Endothelial cell of umbilical vein (primary cell): ENCODE measurements at regions not wholly inside any gene's neighbourhood (a gene's known extent, or its start where the extent isn't known, plus 50 kb on each side); places are given as distances from the start of the nearest gene placed in this dataset.

Source experiments
- EZH2 ChIP-seq: IDR thresholded peaks from 2 replicates; pipeline ENCODE4 v1.6.1; 2012; ENCODE audit warnings: borderline replicate concordance, low read depth, mild to moderate bottlenecking, moderate library complexity, low read length, inconsistent platforms; ENCODE audit not compliant: severe bottlenecking
- FOS ChIP-seq: IDR thresholded peaks from 2 replicates; pipeline ENCODE4 v1.6.1; 2011; ENCODE audit warnings: mild to moderate bottlenecking, low read length, moderate library complexity, borderline replicate concordance; ENCODE audit not compliant: insufficient read depth
- GATA2 ChIP-seq: IDR thresholded peaks from 2 replicates; pipeline ENCODE4 v1.7.0; 2011; ENCODE audit warnings: low read depth, mild to moderate bottlenecking, moderate library complexity, mixed read lengths, low read length; ENCODE audit not compliant: insufficient read length, insufficient read depth
- JUN ChIP-seq: IDR thresholded peaks from 2 replicates; pipeline ENCODE4 v1.6.1; 2011; ENCODE audit warnings: borderline replicate concordance, low read depth; ENCODE audit not compliant: insufficient read length, insufficient read depth
- MYC ChIP-seq: IDR thresholded peaks from one replicate; pipeline ENCODE4 v1.6.1; 2011; ENCODE audit warnings: mild to moderate bottlenecking, low read depth, low read length
- POLR2A ChIP-seq: IDR thresholded peaks from 2 replicates; pipeline ENCODE4 v1.6.1; 2012; ENCODE audit warnings: low read depth, mild to moderate bottlenecking, control low read depth, low read length
- POLR2AphosphoS5 ChIP-seq: IDR thresholded peaks from 2 replicates; pipeline ENCODE4 v1.6.1; 2012; ENCODE audit warnings: low read depth, mild to moderate bottlenecking, control low read depth, low read length, moderate library complexity; ENCODE audit not compliant: insufficient read depth
- TF ChIP-seq, protein P1 (sequence below), 2 donors: IDR thresholded peaks; 1 replicate in 1 of 2; 2 replicates in 1 of 2; pipeline ENCODE4 v1.5.1; 2011; ENCODE audit warnings: low read length in 2 of 2, mild to moderate bottlenecking in 2 of 2, moderate library complexity in 2 of 2, control low read depth in 1 of 2, inconsistent platforms in 1 of 2, low read depth in 1 of 2; ENCODE audit not compliant: insufficient read depth in 1 of 2; ENCODE audit errors: extremely low read depth in 1 of 2
- TF ChIP-seq, protein P2 (sequence below): IDR thresholded peaks from 2 replicates; pipeline ENCODE4 v1.6.1; 2011; ENCODE audit not compliant: insufficient read depth, insufficient read length

DNA sequence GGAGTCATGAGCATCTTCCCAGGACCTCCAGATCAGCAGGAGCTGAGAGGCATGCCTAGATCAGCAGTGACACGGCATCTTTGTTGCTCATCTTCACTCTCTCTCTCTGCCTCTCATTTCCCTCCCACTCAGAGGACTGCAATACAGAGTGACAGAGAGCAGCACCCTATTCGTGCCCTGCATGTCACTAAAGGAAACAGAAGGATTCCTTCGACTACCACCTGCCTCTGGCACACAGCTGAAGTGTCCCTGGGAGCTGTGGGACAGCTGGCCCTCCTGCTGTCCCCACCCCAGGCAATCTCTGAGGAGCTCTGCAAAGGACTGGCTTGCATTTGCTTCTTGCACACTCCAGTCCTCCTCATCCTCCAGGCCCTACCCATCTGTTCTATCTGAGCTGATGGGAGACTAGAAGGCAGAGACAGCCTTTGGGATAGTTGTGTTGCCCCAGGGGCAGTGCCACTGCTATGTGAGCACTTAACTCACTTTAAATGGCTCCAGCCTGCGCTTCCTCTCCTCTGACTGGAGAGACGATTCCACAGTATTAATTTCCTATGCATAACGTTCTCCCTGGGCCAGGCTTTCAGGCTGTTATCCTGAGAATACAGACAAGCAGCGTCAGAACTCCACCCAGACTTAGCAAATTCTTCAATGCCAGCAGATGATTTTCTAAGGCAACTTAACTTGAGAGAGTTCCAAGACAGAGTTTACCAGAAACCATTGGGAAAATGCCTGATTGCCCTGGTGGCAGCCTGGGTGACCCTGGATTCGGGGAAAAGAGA lies 167.6 kb upstream of the MAP1B start:
- TF ChIP-seq, protein P1, sequence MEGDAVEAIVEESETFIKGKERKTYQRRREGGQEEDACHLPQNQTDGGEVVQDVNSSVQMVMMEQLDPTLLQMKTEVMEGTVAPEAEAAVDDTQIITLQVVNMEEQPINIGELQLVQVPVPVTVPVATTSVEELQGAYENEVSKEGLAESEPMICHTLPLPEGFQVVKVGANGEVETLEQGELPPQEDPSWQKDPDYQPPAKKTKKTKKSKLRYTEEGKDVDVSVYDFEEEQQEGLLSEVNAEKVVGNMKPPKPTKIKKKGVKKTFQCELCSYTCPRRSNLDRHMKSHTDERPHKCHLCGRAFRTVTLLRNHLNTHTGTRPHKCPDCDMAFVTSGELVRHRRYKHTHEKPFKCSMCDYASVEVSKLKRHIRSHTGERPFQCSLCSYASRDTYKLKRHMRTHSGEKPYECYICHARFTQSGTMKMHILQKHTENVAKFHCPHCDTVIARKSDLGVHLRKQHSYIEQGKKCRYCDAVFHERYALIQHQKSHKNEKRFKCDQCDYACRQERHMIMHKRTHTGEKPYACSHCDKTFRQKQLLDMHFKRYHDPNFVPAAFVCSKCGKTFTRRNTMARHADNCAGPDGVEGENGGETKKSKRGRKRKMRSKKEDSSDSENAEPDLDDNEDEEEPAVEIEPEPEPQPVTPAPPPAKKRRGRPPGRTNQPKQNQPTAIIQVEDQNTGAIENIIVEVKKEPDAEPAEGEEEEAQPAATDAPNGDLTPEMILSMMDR (IDR thresholded peaks at IDR 0.05; ENCODE audit: extremely low read depth in 1 of 2, insufficient read depth in 1 of 2, low read depth in 1 of 2, low read length in 2 of 2): no peak
- TF ChIP-seq POLR2A: no peak
- TF ChIP-seq MYC: no peak
- no peak for TF ChIP-seq POLR2AphosphoS5
- no peak for TF ChIP-seq EZH2
- no peak for TF ChIP-seq FOS
- TF ChIP-seq GATA2: no peak
- TF ChIP-seq, protein P2, sequence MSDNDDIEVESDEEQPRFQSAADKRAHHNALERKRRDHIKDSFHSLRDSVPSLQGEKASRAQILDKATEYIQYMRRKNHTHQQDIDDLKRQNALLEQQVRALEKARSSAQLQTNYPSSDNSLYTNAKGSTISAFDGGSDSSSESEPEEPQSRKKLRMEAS: no peak
- no peak for TF ChIP-seq JUN
